ENCODE measurements at regions not wholly inside any gene's neighbourhood (a gene's known extent, or its start where the extent isn't known, plus 50 kb on each side); places are given as distances from the start of the nearest gene placed in this dataset.

- no peaks in the 10 kb centered on the region for H3K9me3 ChIP-seq (ENCODE audit: control insufficient read depth in 5 of 5, low read length in 5 of 5)
- no peak overlapping the region for H3K4me3 ChIP-seq (ENCODE audit: low read depth in 1 of 5, low read length in 5 of 5)
- H3K4me1 ChIP-seq (ENCODE audit: control insufficient read depth in 5 of 5, insufficient read depth in 5 of 5, low read length in 5 of 5): no peaks in the 10 kb centered on the region
- no peak overlapping the region for H3K9ac ChIP-seq (ENCODE audit: low read length in 5 of 5)
- peaks cover 0 to 4% (median 0%) of the 10 kb centered on the region in 5 donors for H3K27me3 ChIP-seq (ENCODE audit: control insufficient read depth in 5 of 5, insufficient read depth in 4 of 5, low read length in 5 of 5)
- no peak overlapping the region for H3K27ac ChIP-seq (ENCODE audit: low read depth, low read length)
- H3K36me3 ChIP-seq (ENCODE audit: control insufficient read depth in 5 of 5, insufficient read depth in 5 of 5, low read length in 5 of 5): no peaks in the 10 kb centered on the region
Measured at GRCh38 chr12:65594409-65594808, 229.9 kb upstream of the HMGA2 start.

- Histone ChIP-seq H3K36me3 (ENCODE audit: control insufficient read depth in 5 of 5, insufficient read depth in 5 of 5, low read length in 5 of 5) (no peaks in the 10 kb centered on the region), H3K9ac (ENCODE audit: low read length in 5 of 5) (no peak overlapping the region), H3K9me3 (ENCODE audit: control insufficient read depth in 5 of 5, low read length in 5 of 5) (no peaks in the 10 kb centered on the region), H3K4me1 (ENCODE audit: control insufficient read depth in 5 of 5, insufficient read depth in 5 of 5, low read length in 5 of 5) (no peaks in the 10 kb centered on the region), H3K27me3 (ENCODE audit: control insufficient read depth in 5 of 5, insufficient read depth in 4 of 5, low read length in 5 of 5) (peaks cover 0 to 4% (median 0%) of the 10 kb centered on the region in 5 donors), H3K4me3 (ENCODE audit: low read depth in 1 of 5, low read length in 5 of 5) (no peak overlapping the region), H3K27ac (ENCODE audit: low read depth, low read length) (no peak overlapping the region)
Measured at GRCh38 chr12:65595016-65595560, 229.2 kb upstream of the HMGA2 start.

GRCh38 chr12:65596514-65597091 is 227.7 kb upstream of the HMGA2 start:
- Histone ChIP-seq H3K9ac (ENCODE audit: low read length in 5 of 5) (no peak overlapping the region), H3K36me3 (ENCODE audit: control insufficient read depth in 5 of 5, insufficient read depth in 5 of 5, low read length in 5 of 5) (no peaks in the 10 kb centered on the region), H3K4me1 (ENCODE audit: control insufficient read depth in 5 of 5, insufficient read depth in 5 of 5, low read length in 5 of 5) (no peaks in the 10 kb centered on the region), H3K9me3 (ENCODE audit: control insufficient read depth in 5 of 5, low read length in 5 of 5) (no peaks in the 10 kb centered on the region), H3K27me3 (ENCODE audit: control insufficient read depth in 5 of 5, insufficient read depth in 4 of 5, low read length in 5 of 5) (peaks cover 0 to 7% (median 2%) of the 10 kb centered on the region in 5 donors), H3K4me3 (ENCODE audit: low read depth in 1 of 5, low read length in 5 of 5) (no peak overlapping the region), H3K27ac (ENCODE audit: low read depth, low read length) (no peak overlapping the region)

- Histone ChIP-seq H3K4me3 (ENCODE audit: low read depth in 1 of 5, low read length in 5 of 5) (no peak overlapping the region), H3K9me3 (ENCODE audit: control insufficient read depth in 5 of 5, low read length in 5 of 5) (no peaks in the 10 kb centered on the region), H3K27me3 (ENCODE audit: control insufficient read depth in 5 of 5, insufficient read depth in 4 of 5, low read length in 5 of 5) (peaks cover 0 to 7% (median 2%) of the 10 kb centered on the region in 5 donors), H3K9ac (ENCODE audit: low read length in 5 of 5) (no peak overlapping the region), H3K27ac (ENCODE audit: low read depth, low read length) (no peak overlapping the region), H3K4me1 (ENCODE audit: control insufficient read depth in 5 of 5, insufficient read depth in 5 of 5, low read length in 5 of 5) (peaks cover 0 to 4% (median 4%) of the 10 kb centered on the region in 5 donors), H3K36me3 (ENCODE audit: control insufficient read depth in 5 of 5, insufficient read depth in 5 of 5, low read length in 5 of 5) (no peaks in the 10 kb centered on the region)
Measured at GRCh38 chr12:65597527-65597926, 226.8 kb upstream of the HMGA2 start.

GRCh38 chr12:65598688-65599087 is 225.6 kb upstream of the HMGA2 start:
- Histone ChIP-seq H3K36me3 (ENCODE audit: control insufficient read depth in 5 of 5, insufficient read depth in 5 of 5, low read length in 5 of 5) (no peaks in the 10 kb centered on the region), H3K27me3 (ENCODE audit: control insufficient read depth in 5 of 5, insufficient read depth in 4 of 5, low read length in 5 of 5) (peaks cover 0 to 7% (median 2%) of the 10 kb centered on the region in 5 donors), H3K9ac (ENCODE audit: low read length in 5 of 5) (no peak overlapping the region), H3K9me3 (ENCODE audit: control insufficient read depth in 5 of 5, low read length in 5 of 5) (no peaks in the 10 kb centered on the region), H3K4me1 (ENCODE audit: control insufficient read depth in 5 of 5, insufficient read depth in 5 of 5, low read length in 5 of 5) (peaks cover 0 to 15% (median 13%) of the 10 kb centered on the region in 5 donors), H3K4me3 (ENCODE audit: low read depth in 1 of 5, low read length in 5 of 5) (no peak overlapping the region), H3K27ac (ENCODE audit: low read depth, low read length) (no peak overlapping the region)

- no peaks in the 10 kb centered on the region for H3K36me3 ChIP-seq (ENCODE audit: control insufficient read depth in 5 of 5, insufficient read depth in 5 of 5, low read length in 5 of 5)
- no peak overlapping the region for H3K9ac ChIP-seq (ENCODE audit: low read length in 5 of 5)
- peak overlapping the region in 1 of 5 donors; percentile 46 for H3K4me3 ChIP-seq (ENCODE audit: low read depth in 1 of 5, low read length in 5 of 5)
- no peak overlapping the region for H3K27ac ChIP-seq (ENCODE audit: low read depth, low read length)
- H3K9me3 ChIP-seq (ENCODE audit: control insufficient read depth in 5 of 5, low read length in 5 of 5): no peaks in the 10 kb centered on the region
- H3K27me3 ChIP-seq (ENCODE audit: control insufficient read depth in 5 of 5, insufficient read depth in 4 of 5, low read length in 5 of 5): peaks cover 0 to 7% (median 0%) of the 10 kb centered on the region in 5 donors
- H3K4me1 ChIP-seq (ENCODE audit: control insufficient read depth in 5 of 5, insufficient read depth in 5 of 5, low read length in 5 of 5): peaks cover 0 to 15% (median 13%) of the 10 kb centered on the region in 5 donors
Measured at GRCh38 chr12:65602253-65602609, 222.1 kb upstream of the HMGA2 start.

- no peak overlapping the region for H3K27ac ChIP-seq (ENCODE audit: low read depth, low read length)
- peak overlapping the region in 3 of 5 donors; percentile 32 to 46 (median 43) for H3K4me3 ChIP-seq (ENCODE audit: low read depth in 1 of 5, low read length in 5 of 5)
- no peak overlapping the region for H3K9ac ChIP-seq (ENCODE audit: low read length in 5 of 5)
- H3K9me3 ChIP-seq (ENCODE audit: control insufficient read depth in 5 of 5, low read length in 5 of 5): peaks cover 0 to 3% (median 2%) of the 10 kb centered on the region in 5 donors
- no peaks in the 10 kb centered on the region for H3K36me3 ChIP-seq (ENCODE audit: control insufficient read depth in 5 of 5, insufficient read depth in 5 of 5, low read length in 5 of 5)
- peaks cover 0 to 7% (median 0%) of the 10 kb centered on the region in 5 donors for H3K27me3 ChIP-seq (ENCODE audit: control insufficient read depth in 5 of 5, insufficient read depth in 4 of 5, low read length in 5 of 5)
- H3K4me1 ChIP-seq (ENCODE audit: control insufficient read depth in 5 of 5, insufficient read depth in 5 of 5, low read length in 5 of 5): peaks cover 0 to 15% (median 13%) of the 10 kb centered on the region in 5 donors
Measured at GRCh38 chr12:65602610-65603295, 221.5 kb upstream of the HMGA2 start.

- Histone ChIP-seq H3K27me3 (ENCODE audit: control insufficient read depth in 5 of 5, insufficient read depth in 4 of 5, low read length in 5 of 5) (peaks cover 0 to 7% (median 0%) of the 10 kb centered on the region in 5 donors), H3K9me3 (ENCODE audit: control insufficient read depth in 5 of 5, low read length in 5 of 5) (peaks cover 0 to 4% (median 2%) of the 10 kb centered on the region in 5 donors), H3K27ac (ENCODE audit: low read depth, low read length) (no peak overlapping the region), H3K36me3 (ENCODE audit: control insufficient read depth in 5 of 5, insufficient read depth in 5 of 5, low read length in 5 of 5) (no peaks in the 10 kb centered on the region), H3K4me1 (ENCODE audit: control insufficient read depth in 5 of 5, insufficient read depth in 5 of 5, low read length in 5 of 5) (peaks cover 0 to 15% (median 13%) of the 10 kb centered on the region in 5 donors), H3K9ac (ENCODE audit: low read length in 5 of 5) (peak overlapping the region in 1 of 5 donors; percentile 16), H3K4me3 (ENCODE audit: low read depth in 1 of 5, low read length in 5 of 5) (peak overlapping the region in 2 of 5 donors; percentile 29 to 43)
Measured at GRCh38 chr12:65603438-65604351, 220.6 kb upstream of the HMGA2 start.

- H3K36me3 ChIP-seq (ENCODE audit: control insufficient read depth in 5 of 5, insufficient read depth in 5 of 5, low read length in 5 of 5): no peaks in the 10 kb centered on the region
- peaks cover 0 to 4% (median 2%) of the 10 kb centered on the region in 5 donors for H3K9me3 ChIP-seq (ENCODE audit: control insufficient read depth in 5 of 5, low read length in 5 of 5)
- H3K9ac ChIP-seq (ENCODE audit: low read length in 5 of 5): no peak overlapping the region
- H3K27ac ChIP-seq (ENCODE audit: low read depth, low read length): no peak overlapping the region
- H3K4me1 ChIP-seq (ENCODE audit: control insufficient read depth in 5 of 5, insufficient read depth in 5 of 5, low read length in 5 of 5): peaks cover 0 to 15% (median 13%) of the 10 kb centered on the region in 5 donors
- no peak overlapping the region for H3K4me3 ChIP-seq (ENCODE audit: low read depth in 1 of 5, low read length in 5 of 5)
- peaks cover 0 to 7% (median 0%) of the 10 kb centered on the region in 5 donors for H3K27me3 ChIP-seq (ENCODE audit: control insufficient read depth in 5 of 5, insufficient read depth in 4 of 5, low read length in 5 of 5)
Measured at GRCh38 chr12:65605019-65605418, 219.3 kb upstream of the HMGA2 start.
